ENCODE measurements at regions not wholly inside any gene's neighbourhood (a gene's known extent, or its start where the extent isn't known, plus 50 kb on each side); places are given as distances from the start of the nearest gene placed in this dataset.

DNA sequence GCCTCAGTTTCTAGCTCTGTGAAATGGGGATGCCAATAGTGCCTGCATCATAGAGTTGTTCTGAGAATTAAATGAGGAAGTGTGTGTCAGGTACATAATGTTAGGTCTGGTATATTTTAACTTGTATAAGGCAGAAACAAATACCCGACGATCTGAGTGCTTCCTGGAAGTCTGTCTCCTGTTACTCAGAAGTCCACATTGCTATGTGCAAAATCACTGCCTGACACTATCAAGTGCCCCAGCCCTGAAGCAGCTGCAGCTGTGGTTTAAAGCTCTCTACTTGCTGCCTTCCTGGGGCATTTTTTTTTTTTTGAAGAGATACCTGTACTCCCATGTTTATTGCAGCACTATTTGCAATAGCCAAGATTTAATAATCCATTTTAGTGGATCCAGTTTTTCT lies 125.3 kb downstream of the SLC4A3 start:
- no peak for DNase-seq
- intact Hi-C loops (cut with DNase I, micrococcal nuclease), result no loop called here
- ATAC-seq, result no peak

DNA sequence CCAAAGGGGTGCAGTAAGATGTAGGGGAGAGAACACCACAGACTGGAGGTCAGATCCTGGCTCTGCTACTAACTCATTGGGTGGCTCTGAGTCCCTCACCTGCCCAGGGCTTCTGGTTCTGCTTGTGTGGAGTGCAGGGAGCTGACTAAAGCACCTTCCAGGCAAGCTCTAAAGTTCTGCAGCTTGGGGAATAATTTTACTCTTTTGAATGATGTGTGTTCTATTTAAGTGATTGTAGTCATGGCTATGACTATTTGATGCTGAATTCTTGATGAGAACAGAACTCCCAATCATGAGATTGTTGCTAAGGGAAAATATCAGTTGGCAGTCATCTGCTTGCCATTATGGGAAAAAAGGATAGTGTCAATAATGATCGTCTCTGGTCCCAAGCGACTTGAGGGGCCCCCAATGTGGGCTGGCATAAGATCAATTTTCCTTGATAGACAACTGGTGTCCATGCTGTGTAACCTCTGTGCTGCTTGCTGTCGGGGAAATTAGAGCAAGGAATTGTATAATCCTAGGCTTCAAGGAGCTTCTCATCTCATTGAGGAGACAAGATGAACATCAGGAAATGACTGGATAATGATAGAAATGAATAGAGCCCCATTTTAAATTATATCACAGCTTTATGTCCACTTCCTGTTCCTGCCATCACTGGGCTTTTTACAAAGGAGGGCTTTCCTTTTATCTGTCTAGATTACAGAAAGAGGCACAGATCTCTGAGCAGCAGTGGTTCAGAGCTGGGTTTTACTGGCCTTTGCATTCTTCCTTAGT lies 131.7 kb downstream of the SLC4A3 start:
- intact Hi-C loops (cut with DNase I, micrococcal nuclease), result no loop called here
- DNase-seq (no peak), ATAC-seq (no peak)

DNA sequence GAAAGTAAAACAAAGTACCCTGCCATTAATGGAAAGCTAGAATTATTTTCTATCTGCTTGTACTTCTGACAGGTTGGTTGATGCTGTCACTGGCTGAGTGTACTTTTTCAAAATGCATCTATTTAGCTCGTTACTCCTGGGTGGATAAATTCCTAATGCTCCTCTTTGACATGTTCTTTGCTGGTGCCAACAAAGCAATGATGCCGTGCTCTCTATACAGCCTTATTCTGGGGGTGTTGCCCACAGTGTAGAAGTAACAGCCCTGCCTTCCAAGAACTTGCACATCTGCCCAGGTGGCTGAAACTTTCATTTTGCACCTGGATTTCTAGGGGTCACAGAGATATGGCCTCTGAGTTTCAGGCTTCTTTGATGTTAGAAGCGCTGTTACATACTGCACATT lies 132.4 kb downstream of the SLC4A3 start:
- DNase-seq (no peak), ATAC-seq (no peak)
- intact Hi-C loops (cut with DNase I, micrococcal nuclease), result no loop called here

DNA sequence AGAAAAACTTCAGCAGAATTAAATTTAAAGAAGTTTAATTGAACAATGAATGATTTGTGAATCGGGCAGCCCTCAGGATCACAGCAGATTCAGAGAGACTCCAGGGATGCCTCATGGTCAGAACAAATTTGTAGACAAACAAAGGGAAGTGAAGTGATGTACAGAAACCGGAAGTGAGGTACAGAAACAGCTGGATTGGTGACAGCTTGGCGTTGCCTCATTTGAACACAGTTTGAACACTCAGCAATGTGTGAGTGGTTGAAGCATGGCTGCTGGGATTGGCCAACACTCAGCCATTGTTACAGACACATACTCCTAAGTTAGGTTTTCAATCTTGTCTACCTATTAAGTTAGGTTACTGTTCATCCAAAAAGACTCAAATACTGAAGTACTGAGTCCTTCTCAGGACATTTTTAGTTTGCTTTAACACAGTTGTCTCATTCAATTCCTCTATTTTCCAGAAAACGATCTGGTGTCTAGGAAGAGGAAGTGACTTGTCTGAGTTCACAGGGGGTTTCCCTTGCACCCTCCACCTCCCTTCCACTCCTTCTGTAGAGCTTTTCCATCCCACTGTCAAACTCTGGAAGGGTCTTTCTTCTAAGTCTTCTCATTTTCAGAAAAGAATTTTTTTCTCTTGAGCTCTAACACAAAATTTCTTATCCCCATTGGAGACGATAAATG lies 137.9 kb downstream of the SLC4A3 start:
- no peak for ATAC-seq
- intact Hi-C loops (cut with DNase I, micrococcal nuclease), result no loop called here

DNA sequence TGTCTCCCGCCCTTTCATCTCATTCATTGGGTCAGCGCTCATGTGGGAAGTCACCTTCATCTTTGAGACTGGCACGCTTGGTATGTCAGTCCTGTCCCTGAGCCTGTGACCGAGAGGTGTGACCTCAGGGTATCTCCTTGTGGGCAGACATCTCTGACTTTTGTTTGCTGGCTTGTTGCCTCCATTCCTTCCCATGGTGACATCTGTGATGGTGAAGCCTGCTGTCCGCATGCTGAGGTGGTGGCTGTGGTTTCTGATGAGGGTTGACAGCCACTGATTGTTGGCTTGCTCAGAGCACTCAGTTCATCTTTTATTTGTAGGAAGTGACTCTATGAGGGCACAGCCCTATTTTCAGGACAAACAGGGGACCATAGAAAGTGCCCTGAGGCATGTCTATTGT lies 139.2 kb downstream of the SLC4A3 start:
- intact Hi-C loops (cut with DNase I, micrococcal nuclease), result no loop called here
- no peak for ATAC-seq
- no peak for DNase-seq

More for the DNA sequence above, 137.9 kb downstream of the SLC4A3 start:
- DNase-seq, result no peak

DNA sequence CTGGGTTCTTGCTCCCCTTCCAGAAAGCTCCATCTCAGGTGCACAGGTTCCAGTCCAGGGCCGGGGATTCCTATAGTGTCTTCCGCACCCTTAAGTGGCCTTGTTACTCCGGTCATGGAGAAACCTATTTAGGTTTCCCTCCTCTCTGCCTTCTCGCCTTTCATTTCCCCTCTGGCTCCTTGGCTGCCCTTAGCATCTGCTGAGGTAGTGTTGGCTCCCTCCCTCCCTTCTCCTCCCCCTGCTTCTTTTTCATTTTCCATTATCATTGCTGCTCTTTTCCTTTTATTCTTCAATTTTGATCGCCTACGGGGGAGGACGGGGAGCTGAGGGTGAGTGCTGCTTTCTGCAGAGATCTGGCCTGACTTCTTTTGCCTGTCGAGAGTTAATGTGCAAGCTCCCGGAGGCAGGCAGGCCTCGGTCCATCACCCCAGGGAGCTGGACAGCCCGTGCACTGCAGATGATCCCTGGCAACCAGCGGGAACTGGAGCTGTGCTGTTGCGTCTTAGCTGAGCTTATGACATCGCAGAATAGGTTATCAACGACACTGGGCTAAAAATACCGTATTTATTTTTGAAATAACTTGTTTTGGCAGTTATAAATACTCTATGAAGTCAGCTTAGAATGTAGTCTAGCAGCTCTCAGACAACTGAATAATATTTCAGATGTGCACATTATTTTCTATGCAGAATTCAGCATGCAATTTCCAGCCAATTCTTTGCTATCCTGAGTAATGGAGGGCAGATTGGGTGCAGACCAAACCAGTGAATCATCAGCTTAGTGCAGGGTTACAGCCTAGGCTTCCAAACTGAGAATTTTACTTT lies 141.9 kb downstream of the SLC4A3 start:
- ATAC-seq (no peak), DNase-seq (no peak)
- intact Hi-C loops (cut with DNase I, micrococcal nuclease), result no loop called here

DNA sequence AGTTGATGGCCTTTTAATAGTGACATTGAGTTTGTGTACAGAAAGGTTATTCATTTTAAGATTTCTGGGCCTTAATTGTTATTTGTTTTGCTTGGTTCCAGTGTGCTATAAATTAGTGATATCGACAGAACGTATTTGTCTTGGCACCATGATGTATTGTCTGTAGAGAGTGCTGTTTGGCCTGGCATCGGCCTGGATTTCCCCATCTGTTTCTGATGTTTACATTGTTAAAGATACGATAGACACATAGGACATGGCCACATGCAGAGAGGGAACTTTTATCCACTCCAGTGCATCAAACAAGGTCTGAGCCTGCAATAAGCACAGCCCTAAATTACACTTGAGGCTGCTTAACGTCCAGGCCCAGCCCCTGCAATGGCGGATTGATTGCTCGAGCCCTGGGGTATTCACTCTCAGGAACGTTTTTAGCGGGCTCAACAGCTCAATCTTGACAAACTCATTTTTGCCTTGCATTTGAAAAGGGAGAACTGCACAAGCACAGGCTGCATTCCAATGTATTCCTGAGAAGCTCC lies 144.7 kb downstream of the SLC4A3 start:
- intact Hi-C loops (cut with DNase I, micrococcal nuclease), result no loop called here

DNA sequence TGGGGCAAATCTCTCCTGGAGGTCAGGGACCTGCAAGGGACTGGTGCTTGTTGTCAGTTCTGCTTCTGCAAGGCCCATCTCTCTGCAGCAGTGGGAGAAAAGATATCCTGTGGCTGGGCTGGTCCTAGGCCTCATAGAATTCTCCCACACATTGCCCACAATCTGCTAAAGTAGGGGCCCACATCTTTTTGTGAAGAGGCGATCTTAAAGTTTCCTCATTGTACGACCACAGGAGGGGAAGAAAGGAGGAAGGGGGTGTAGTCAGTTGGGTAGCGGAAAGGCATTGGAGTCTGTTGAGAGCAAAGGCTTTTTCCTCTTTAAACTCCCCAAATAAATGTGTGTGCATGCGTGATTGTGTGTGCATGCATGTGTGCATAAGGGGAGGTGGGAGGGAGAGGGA lies 145.3 kb downstream of the SLC4A3 start:
- ATAC-seq (no peak), DNase-seq (no peak)
- intact Hi-C loops (cut with DNase I, micrococcal nuclease), result no loop called here

More for the DNA sequence above, 144.7 kb downstream of the SLC4A3 start:
- ATAC-seq (peak; percentile 45), DNase-seq (no peak)

DNA sequence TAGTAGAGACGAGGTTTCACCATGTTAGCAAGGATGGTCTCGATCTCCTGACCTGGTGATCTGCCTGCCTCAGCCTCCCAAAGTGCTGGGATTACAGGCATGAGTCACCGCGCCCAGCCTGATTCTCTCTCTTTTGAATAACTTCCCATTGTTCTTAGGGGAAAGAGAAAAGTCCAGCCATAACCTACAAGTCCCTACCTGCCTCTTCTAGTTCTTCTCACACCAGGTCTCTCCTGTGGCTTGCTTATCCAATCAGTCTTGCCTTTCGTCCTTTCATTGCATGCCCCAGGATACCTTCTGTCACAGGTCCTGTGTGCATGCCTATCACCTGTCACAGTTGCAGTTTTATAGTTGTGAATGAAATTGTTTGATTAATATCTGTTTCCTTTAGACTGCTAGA lies 148.1 kb downstream of the SLC4A3 start:
- no peak for DNase-seq
- intact Hi-C loops (cut with DNase I, micrococcal nuclease), result no loop called here
- no peak for ATAC-seq

DNA sequence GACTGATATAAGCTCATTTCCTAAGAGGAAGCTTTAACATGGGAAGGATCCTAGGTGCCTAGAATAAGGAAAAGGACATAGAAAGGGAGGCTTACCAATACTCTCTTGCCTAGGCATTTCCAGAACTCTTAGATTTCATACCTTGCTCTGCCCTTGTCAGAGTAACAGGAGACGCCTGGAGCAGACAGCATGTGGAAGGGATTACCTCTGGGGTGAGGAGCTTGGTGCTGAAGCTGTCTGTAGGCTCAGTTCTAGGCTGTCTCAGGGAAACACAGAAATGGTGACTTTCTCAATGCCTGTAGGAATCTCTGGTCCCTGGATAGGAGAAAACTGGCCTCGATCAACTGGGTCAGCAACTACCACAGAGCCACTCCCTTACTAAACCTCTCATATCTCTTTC lies 150.0 kb downstream of the SLC4A3 start:
- no peak for ATAC-seq
- no peak for DNase-seq
- intact Hi-C loops (cut with DNase I, micrococcal nuclease), result no loop called here

DNA sequence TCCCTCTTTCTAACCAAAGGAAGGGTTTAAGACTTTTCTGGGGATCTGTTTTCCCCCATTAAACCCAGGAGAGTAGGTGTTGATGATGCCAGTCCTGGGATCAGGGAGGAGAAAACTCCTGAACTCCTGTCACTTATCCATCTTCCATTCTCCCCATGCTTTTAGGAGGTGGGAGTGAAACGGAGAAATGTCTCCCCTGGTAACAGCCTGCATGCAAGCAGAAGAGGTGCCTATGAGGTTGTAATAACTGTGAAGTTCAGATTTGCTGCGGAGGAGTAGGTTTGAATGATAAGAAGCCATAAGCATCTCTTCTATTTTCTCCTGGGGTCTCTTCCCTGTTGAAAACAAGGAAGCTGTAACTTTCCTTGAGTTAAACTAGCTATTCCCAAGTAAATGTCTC lies 150.8 kb downstream of the SLC4A3 start:
- ATAC-seq, result no peak
- intact Hi-C loops (cut with DNase I, micrococcal nuclease), result no loop called here
- DNase-seq, result no peak

DNA sequence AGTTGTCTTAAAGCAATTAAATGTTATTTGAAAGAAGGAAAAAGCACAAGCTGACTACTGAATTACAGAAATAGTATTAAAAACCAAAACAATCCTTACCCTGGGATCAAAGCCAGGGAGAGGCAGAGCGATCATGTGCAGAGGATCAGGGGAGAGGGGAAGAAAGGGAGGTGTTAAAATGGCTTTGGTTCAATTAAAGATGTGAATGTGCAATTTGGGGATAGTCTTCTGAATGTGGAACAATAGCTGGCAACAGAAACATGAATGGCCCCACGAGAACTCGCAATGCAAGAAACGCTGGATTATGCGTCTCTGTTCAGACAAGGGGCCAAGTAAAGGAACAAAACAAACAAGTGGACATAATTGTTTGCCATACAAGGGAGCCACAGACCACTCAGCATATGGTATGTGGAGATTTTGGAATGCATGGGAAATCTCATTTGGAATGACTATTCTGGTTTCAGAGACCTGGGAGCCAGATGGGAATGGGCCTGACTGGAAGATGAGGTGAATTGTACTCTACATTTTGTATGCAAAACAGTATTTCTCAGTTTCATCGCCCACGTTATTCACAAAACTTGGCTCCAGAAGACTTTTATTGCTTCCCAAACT lies 155.4 kb downstream of the SLC4A3 start:
- no peak for DNase-seq
- no peak for ATAC-seq
- intact Hi-C loops (cut with DNase I, micrococcal nuclease), result no loop called here

DNA sequence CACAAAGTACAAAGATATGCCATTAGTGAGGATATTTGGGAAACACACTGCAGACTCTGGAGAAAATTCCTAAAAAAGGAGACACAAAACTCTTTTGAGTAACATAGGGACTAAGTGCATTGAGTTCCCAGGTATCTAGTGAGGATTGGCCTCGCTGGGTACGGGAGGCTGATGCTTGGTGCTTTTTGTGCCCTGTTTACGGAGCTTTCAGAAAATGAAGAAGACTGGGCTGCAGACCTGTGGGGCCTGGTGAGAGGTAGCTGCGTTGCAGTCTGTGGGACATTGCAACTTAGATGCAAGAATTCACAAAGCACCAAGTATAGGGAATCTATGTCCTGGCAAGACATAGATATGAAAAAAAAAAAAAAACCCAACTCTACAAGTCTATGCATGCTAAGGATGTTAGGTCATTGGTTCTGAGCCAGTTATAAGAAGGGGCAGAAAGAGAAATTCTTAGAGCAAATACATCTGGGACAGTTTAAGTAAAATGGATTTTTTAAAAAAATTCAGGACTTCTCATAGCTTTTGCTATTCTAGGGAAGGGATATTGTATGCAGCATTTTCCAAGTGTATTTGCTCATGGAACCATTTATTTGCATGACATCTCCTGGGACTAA lies 156.0 kb downstream of the SLC4A3 start:
- intact Hi-C loops (cut with DNase I, micrococcal nuclease), result no loop called here
- ATAC-seq (no peak), DNase-seq (no peak)

DNA sequence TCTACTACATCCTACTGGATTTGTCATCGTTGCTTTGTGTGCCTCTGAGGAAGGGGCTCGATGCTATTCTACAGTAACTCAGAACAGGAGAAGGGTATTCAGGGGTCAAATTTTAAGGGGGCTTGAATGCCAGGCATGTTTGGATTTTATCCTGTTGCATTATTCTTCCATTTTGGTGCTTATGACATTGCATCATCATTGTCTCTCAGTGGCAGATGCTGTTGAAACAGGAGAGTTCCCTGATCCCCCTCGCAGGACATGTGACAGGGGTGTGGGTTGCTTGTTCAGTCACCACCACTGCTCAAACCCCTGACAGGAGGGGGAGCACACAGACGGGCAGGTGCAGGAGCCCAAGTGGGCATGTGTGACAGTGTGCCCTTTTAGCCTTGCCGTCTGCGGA lies 156.7 kb downstream of the SLC4A3 start:
- intact Hi-C loops (cut with DNase I, micrococcal nuclease), result no loop called here
- no peak for ATAC-seq

DNA sequence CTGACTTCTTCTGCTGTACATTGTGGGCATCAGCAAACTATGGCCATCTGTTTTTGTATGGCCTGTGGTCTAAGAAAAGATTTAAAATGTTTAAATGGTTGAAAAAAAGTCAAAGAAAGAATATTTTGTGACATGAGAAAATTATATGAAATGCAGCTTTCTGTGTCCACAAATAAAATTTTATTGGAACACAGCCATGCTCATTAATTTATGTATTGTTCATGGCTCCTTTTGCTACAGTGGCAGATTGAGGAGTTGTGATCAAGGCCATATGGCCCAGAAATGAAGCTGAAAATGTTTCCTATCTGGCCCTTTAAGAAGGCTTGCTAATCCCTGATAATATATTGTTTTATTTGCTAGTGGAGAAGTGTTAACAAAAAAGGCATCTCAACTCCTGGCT lies 162.0 kb downstream of the SLC4A3 start:
- intact Hi-C loops (cut with DNase I, micrococcal nuclease), result no loop called here
- no peak for DNase-seq
- no peak for ATAC-seq

More for the DNA sequence above, 156.7 kb downstream of the SLC4A3 start:
- DNase-seq, result no peak

DNA sequence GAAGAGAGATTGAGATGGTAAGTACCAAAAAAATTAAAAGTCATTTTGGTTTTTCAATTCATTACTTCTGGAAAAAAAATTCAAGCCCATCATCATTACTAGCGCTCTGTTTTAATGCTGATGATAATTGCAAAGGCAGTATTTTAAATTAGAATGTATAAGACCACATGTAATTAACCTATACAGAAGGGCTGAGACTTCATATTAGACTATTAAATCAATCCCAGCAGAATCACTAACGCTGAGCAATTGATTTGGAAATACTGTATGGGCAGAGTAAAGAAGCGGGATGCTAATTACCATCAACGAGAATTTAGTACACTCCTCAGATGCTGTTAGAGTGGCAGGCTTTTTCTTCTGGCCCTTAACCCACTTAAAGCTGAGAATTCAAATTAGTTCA lies 165.0 kb downstream of the SLC4A3 start:
- ATAC-seq (no peak), DNase-seq (no peak)
- intact Hi-C loops (cut with DNase I, micrococcal nuclease), result no loop called here

DNA sequence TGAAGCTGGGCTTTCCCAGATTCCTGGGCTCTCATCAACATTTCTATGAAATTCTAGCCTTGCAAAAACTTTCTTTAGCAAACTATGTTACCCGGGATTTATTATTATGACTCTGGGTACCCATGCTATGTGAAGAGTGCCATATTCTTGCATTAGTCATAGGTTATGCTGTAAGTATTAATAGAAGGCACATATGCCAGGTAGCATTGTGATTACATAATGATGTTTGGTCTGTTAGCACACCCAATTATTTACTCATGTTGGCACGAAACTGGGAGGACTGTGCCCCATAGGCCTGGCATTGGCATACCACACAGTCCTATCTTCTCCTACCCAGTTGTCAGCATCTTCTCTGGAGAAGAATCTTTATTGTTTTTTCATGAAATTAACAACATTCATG lies 171.0 kb downstream of the SLC4A3 start:
- no peak for DNase-seq
- intact Hi-C loops (cut with DNase I, micrococcal nuclease), result no loop called here
- ATAC-seq, result no peak

DNA sequence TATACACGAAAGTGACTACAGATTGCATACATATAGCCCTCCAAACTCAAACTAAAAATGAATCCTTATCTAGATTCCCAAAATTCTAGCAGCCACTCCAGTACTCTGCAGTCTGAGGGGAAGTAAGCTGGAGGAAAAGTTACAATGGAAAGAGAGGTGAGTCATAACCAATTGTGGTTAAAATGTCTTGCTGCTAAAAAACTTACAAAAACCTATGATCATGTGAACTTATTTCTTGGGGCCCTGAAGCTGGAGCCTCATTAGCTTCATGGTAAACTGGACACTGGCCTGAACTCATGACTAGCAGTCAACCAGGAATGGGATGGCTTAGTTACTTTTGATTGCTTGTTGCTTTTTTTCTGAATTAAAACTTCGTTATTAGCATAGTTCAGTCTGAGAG lies 175.9 kb downstream of the SLC4A3 start:
- intact Hi-C loops (cut with DNase I, micrococcal nuclease), result no loop called here
- ATAC-seq, result no peak
- DNase-seq, result no peak

DNA sequence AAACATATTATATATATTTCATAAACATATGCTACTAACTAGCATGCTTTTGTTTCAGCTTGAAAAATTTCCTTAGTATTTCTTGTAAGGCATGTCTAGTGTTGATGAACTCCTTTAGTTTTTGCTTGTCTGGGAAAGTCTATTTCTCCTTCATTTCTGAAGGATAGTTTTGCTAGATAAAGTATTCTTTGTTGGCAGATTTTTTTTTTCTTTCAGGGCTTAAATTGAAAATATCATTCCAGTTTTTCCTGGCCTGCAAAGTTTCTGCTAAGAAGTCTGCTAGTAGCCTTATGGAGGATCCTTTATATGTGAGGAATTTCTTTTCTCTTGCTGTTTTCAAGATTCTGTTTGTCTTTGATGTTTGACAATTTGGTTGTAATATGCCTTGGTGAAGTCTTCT lies 183.5 kb downstream of the SLC4A3 start:
- intact Hi-C loops (cut with DNase I, micrococcal nuclease), result no loop called here
- ATAC-seq (no peak), DNase-seq (no peak)
